ENCODE measurements at regions not wholly inside any gene's neighbourhood (a gene's known extent, or its start where the extent isn't known, plus 50 kb on each side); places are given as distances from the start of the nearest gene placed in this dataset.

DNA sequence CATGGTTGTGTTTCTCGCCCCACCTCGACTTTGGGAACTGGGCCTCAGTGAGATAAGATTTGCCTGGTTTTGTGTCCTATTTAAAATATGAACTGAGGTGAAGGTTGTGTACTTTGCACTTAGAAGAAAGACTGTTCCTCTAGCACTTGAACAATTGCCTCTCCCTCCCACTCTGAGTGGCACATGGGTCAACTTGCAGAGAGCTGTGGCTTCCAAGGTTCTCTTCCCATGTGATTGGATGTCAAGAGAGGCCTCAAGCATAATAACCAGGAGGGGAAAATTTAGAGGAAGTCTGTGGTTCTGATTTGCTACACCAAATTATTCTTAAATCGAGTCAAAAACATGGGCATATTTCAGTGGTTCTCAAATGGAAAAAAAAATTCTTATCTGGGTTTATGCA, 329.2 kb downstream of the HS3ST3B1 start:
- Mint-ChIP-seq H3K4me3 (no peak overlapping the region), H3K27me3 (ENCODE audit: low read depth) (peaks cover 6% of the 10 kb centered on the region), H3K9me3 (peaks cover 11% of the 10 kb centered on the region; the same call in 1 of the 2 replicates), H3K27ac (no peak overlapping the region), H3K36me3 (peaks cover 5% of the 10 kb centered on the region), H3K4me1 (no peaks in the 10 kb centered on the region)
- CTCF ChIA-PET: no interaction called here
- TF ChIP-seq, protein P1, sequence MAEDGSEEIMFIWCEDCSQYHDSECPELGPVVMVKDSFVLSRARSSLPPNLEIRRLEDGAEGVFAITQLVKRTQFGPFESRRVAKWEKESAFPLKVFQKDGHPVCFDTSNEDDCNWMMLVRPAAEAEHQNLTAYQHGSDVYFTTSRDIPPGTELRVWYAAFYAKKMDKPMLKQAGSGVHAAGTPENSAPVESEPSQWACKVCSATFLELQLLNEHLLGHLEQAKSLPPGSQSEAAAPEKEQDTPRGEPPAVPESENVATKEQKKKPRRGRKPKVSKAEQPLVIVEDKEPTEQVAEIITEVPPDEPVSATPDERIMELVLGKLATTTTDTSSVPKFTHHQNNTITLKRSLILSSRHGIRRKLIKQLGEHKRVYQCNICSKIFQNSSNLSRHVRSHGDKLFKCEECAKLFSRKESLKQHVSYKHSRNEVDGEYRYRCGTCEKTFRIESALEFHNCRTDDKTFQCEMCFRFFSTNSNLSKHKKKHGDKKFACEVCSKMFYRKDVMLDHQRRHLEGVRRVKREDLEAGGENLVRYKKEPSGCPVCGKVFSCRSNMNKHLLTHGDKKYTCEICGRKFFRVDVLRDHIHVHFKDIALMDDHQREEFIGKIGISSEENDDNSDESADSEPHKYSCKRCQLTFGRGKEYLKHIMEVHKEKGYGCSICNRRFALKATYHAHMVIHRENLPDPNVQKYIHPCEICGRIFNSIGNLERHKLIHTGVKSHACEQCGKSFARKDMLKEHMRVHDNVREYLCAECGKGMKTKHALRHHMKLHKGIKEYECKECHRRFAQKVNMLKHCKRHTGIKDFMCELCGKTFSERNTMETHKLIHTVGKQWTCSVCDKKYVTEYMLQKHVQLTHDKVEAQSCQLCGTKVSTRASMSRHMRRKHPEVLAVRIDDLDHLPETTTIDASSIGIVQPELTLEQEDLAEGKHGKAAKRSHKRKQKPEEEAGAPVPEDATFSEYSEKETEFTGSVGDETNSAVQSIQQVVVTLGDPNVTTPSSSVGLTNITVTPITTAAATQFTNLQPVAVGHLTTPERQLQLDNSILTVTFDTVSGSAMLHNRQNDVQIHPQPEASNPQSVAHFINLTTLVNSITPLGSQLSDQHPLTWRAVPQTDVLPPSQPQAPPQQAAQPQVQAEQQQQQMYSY (CRISPR knock-in tag; IDR thresholded peaks at IDR 0.05): no peak
- TF ChIP-seq, protein P2, sequence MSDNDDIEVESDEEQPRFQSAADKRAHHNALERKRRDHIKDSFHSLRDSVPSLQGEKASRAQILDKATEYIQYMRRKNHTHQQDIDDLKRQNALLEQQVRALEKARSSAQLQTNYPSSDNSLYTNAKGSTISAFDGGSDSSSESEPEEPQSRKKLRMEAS (CRISPR knock-in tag; IDR thresholded peaks at IDR 0.05): no peak
- no peak for TF ChIP-seq RELA (CRISPR knock-in tag; IDR thresholded peaks at IDR 0.05; ENCODE audit: borderline replicate concordance)
- no peak for TF ChIP-seq SMAD3 (CRISPR knock-in tag; IDR thresholded peaks at IDR 0.05; ENCODE audit: borderline replicate concordance)
- TF ChIP-seq, protein P3, sequence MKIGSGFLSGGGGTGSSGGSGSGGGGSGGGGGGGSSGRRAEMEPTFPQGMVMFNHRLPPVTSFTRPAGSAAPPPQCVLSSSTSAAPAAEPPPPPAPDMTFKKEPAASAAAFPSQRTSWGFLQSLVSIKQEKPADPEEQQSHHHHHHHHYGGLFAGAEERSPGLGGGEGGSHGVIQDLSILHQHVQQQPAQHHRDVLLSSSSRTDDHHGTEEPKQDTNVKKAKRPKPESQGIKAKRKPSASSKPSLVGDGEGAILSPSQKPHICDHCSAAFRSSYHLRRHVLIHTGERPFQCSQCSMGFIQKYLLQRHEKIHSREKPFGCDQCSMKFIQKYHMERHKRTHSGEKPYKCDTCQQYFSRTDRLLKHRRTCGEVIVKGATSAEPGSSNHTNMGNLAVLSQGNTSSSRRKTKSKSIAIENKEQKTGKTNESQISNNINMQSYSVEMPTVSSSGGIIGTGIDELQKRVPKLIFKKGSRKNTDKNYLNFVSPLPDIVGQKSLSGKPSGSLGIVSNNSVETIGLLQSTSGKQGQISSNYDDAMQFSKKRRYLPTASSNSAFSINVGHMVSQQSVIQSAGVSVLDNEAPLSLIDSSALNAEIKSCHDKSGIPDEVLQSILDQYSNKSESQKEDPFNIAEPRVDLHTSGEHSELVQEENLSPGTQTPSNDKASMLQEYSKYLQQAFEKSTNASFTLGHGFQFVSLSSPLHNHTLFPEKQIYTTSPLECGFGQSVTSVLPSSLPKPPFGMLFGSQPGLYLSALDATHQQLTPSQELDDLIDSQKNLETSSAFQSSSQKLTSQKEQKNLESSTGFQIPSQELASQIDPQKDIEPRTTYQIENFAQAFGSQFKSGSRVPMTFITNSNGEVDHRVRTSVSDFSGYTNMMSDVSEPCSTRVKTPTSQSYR (CRISPR knock-in tag; IDR thresholded peaks at IDR 0.05): no peak
- TF ChIP-seq, protein P4, sequence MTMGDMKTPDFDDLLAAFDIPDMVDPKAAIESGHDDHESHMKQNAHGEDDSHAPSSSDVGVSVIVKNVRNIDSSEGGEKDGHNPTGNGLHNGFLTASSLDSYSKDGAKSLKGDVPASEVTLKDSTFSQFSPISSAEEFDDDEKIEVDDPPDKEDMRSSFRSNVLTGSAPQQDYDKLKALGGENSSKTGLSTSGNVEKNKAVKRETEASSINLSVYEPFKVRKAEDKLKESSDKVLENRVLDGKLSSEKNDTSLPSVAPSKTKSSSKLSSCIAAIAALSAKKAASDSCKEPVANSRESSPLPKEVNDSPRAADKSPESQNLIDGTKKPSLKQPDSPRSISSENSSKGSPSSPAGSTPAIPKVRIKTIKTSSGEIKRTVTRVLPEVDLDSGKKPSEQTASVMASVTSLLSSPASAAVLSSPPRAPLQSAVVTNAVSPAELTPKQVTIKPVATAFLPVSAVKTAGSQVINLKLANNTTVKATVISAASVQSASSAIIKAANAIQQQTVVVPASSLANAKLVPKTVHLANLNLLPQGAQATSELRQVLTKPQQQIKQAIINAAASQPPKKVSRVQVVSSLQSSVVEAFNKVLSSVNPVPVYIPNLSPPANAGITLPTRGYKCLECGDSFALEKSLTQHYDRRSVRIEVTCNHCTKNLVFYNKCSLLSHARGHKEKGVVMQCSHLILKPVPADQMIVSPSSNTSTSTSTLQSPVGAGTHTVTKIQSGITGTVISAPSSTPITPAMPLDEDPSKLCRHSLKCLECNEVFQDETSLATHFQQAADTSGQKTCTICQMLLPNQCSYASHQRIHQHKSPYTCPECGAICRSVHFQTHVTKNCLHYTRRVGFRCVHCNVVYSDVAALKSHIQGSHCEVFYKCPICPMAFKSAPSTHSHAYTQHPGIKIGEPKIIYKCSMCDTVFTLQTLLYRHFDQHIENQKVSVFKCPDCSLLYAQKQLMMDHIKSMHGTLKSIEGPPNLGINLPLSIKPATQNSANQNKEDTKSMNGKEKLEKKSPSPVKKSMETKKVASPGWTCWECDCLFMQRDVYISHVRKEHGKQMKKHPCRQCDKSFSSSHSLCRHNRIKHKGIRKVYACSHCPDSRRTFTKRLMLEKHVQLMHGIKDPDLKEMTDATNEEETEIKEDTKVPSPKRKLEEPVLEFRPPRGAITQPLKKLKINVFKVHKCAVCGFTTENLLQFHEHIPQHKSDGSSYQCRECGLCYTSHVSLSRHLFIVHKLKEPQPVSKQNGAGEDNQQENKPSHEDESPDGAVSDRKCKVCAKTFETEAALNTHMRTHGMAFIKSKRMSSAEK (CRISPR knock-in tag; IDR thresholded peaks at IDR 0.05; ENCODE audit: borderline replicate concordance): no peak
- no peak for TF ChIP-seq JAZF1 (CRISPR knock-in tag; IDR thresholded peaks at IDR 0.05)
- DNase-seq (ENCODE audit: low spot score): no peak
- no peak for ATAC-seq
- POLR2A ChIA-PET: no interaction called here

DNA sequence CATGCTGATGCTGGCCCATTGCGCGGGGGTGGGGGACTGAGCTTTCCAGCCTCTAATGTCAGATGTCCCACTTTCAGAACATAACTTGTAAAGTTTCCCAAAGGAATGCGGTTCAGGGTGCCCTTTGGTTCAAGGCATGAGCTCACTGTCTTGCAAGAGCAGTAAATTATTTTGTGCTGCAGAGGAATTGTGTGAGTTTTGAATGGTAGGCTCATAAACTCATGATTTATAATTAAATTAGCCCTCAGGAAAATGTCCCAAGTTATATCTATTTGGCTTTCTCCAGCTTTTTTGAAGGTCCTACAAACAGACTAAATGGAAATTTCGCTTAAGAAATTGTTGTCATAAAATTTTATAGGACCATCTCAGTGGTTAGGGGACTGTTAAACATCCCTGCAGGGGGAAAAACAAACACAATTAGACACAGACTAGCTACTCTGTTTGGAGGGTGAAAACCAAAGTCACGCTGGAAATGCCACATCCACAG, 321.8 kb downstream of the HS3ST3B1 start:
- ChIA-PET CTCF (no interaction called here), POLR2A (no interaction called here)
- ATAC-seq (no peak), DNase-seq (ENCODE audit: low spot score) (no peak)
- peaks cover 6% of the 10 kb centered on the region for H3K27me3 Mint-ChIP-seq (ENCODE audit: low read depth)
- no peak overlapping the region for H3K27ac Mint-ChIP-seq
- H3K4me1 Mint-ChIP-seq: peaks cover 14% of the 10 kb centered on the region
- no peaks in the 10 kb centered on the region for H3K36me3 Mint-ChIP-seq
- H3K9me3 Mint-ChIP-seq: peaks cover 8% of the 10 kb centered on the region
- H3K4me3 Mint-ChIP-seq: no peak overlapping the region
- TF ChIP-seq SP1 (CRISPR knock-in tag; conservative IDR thresholded peaks at IDR 0.05) (no peak), ZNF423 (CRISPR knock-in tag; IDR thresholded peaks at IDR 0.05) (no peak), SMAD3 (CRISPR knock-in tag; IDR thresholded peaks at IDR 0.05; ENCODE audit: borderline replicate concordance) (no peak), SMAD4 (CRISPR knock-in tag; IDR thresholded peaks at IDR 0.05) (no peak), NFATC4 (CRISPR knock-in tag; IDR thresholded peaks at IDR 0.05) (no peak), MXD4 (CRISPR knock-in tag; IDR thresholded peaks at IDR 0.05; ENCODE audit: borderline replicate concordance) (no peak), ZBTB21 (CRISPR knock-in tag; IDR thresholded peaks at IDR 0.05; ENCODE audit: borderline replicate concordance) (no peak), ZNF121 (CRISPR knock-in tag; IDR thresholded peaks at IDR 0.05) (no peak), TEAD4 (CRISPR knock-in tag; IDR thresholded peaks at IDR 0.05) (no peak)
- TF ChIP-seq, protein P5, sequence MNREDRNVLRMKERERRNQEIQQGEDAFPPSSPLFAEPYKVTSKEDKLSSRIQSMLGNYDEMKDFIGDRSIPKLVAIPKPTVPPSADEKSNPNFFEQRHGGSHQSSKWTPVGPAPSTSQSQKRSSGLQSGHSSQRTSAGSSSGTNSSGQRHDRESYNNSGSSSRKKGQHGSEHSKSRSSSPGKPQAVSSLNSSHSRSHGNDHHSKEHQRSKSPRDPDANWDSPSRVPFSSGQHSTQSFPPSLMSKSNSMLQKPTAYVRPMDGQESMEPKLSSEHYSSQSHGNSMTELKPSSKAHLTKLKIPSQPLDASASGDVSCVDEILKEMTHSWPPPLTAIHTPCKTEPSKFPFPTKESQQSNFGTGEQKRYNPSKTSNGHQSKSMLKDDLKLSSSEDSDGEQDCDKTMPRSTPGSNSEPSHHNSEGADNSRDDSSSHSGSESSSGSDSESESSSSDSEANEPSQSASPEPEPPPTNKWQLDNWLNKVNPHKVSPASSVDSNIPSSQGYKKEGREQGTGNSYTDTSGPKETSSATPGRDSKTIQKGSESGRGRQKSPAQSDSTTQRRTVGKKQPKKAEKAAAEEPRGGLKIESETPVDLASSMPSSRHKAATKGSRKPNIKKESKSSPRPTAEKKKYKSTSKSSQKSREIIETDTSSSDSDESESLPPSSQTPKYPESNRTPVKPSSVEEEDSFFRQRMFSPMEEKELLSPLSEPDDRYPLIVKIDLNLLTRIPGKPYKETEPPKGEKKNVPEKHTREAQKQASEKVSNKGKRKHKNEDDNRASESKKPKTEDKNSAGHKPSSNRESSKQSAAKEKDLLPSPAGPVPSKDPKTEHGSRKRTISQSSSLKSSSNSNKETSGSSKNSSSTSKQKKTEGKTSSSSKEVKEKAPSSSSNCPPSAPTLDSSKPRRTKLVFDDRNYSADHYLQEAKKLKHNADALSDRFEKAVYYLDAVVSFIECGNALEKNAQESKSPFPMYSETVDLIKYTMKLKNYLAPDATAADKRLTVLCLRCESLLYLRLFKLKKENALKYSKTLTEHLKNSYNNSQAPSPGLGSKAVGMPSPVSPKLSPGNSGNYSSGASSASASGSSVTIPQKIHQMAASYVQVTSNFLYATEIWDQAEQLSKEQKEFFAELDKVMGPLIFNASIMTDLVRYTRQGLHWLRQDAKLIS (CRISPR knock-in tag; IDR thresholded peaks at IDR 0.05; ENCODE audit: borderline replicate concordance): no peak
- TF ChIP-seq, protein P6, sequence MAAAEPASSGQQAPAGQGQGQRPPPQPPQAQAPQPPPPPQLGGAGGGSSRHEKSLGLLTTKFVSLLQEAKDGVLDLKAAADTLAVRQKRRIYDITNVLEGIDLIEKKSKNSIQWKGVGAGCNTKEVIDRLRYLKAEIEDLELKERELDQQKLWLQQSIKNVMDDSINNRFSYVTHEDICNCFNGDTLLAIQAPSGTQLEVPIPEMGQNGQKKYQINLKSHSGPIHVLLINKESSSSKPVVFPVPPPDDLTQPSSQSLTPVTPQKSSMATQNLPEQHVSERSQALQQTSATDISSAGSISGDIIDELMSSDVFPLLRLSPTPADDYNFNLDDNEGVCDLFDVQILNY (CRISPR knock-in tag; IDR thresholded peaks at IDR 0.05): no peak
- TF ChIP-seq, protein P7, sequence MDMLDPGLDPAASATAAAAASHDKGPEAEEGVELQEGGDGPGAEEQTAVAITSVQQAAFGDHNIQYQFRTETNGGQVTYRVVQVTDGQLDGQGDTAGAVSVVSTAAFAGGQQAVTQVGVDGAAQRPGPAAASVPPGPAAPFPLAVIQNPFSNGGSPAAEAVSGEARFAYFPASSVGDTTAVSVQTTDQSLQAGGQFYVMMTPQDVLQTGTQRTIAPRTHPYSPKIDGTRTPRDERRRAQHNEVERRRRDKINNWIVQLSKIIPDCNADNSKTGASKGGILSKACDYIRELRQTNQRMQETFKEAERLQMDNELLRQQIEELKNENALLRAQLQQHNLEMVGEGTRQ (CRISPR knock-in tag; IDR thresholded peaks at IDR 0.05): no peak

Data from WTC11 (cell line).